GM18507 (cell line): ENCODE measurements at regions not wholly inside any gene's neighbourhood (a gene's known extent, or its start where the extent isn't known, plus 50 kb on each side); places are given as distances from the start of the nearest gene placed in this dataset.
"Not testable (repeated sequence)": the region's sequence is repeated elsewhere in the genome, so short reads cannot be mapped to it uniquely, and the experiment has no call there.

Source experiments
- DNase-seq: peaks from one replicate; pipeline ENCODE4 v3.0.0; 2011; ENCODE audit warnings: low read depth; ENCODE audit not compliant: insufficient read length; ENCODE audit errors: extremely low spot score
- FAIRE-seq: peaks from 2 replicates; lab custom pipeline; 2011; peaks lifted over from hg19 to GRCh38; lab: Jason Lieb, UNC

DNA sequence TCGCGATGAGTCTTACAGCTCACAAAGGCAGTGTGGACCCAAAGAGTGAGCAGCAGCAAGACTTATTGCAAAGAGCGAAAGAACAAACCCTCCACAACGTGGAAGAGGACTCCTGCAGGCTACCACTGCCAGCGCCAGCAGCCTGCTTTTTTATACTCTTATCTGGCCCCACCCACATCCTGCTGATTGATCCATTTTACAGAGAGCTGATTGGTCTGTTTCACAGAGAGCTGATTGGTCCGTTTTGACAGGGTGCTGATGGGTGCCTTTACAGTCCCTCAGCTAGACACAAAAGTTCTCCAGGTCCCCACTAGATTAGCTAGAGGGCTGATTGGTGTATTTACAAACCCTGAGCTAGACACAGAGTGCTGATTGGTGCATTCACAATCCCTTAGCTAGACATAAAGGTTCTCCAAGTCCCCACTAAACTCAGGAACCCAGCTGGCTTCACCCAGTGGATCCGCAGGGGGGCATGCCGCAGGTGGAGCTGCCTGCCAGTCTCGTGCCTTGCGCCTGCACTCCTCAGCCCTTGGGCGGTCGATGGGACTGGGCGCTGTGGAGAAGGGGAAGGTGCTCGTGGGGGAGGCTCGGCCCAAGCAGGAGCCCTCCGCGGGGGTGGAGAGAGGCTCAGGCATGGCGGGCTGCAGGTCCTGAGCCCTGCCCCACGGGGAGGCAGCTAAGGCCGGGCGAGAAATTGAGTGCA is 75.7 kb downstream of the QDPR start:
- not testable (repeated sequence) for DNase-seq, FAIRE-seq

DNA sequence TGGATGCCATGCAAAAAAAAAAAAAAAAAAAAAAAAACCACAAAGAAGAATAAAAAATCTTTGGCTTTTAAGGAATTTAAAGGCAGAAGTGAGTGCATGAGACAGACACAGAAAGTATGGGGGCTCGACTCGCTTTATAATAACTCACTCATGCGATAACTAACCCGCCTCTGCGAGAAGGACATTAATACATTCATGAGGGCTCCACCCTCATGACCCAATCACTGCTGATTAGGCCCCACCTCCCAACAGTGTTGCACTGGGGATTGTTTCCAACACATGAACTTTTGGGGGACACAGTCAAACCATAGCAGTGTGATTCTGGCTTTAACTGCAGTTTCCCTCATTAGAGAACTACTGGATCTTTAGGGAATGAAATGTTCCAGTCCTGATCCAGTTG is 78.1 kb downstream of the QDPR start:
- FAIRE-seq: no peak
- DNase-seq: no peak

DNA sequence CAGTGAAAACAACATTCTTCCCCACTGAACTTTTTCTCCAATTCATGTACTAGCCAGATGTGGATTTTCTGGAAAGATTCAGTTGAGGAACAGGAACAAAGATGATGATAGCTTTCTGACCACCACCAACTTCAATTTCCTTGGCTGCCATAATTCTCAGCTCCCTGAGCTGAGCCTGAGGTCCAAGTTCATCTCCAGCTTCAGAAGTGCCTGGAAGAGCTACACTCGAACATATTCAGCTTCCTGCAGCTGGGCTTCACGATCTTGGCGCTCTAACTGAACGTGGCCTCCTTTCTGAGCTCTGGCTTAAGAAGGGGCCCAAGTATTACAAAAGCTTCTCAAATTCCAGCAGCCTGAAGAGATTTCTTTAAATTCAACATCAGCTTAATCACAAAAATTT is 83.9 kb downstream of the QDPR start:
- no peak for FAIRE-seq
- DNase-seq: no peak

DNA sequence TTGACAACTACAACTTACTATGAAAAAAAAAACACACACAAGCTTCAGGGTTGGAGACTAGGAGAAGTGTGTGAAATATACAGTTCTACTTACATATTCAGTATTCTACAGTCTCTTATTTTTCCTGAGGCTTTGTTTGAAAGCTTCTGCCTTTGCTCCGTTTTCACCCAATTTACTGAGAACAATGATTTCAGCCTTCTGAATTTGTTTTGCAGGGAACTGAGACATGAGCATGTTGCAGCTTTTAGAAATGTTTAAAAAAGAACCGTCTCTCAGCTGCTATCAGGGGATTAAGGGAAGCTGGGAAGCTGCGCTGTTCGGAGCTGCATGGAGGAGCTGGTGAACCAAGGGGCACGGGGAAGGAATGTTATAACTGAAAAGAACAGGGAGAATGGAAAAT is 85.7 kb downstream of the QDPR start:
- no peak for FAIRE-seq
- no peak for DNase-seq

DNA sequence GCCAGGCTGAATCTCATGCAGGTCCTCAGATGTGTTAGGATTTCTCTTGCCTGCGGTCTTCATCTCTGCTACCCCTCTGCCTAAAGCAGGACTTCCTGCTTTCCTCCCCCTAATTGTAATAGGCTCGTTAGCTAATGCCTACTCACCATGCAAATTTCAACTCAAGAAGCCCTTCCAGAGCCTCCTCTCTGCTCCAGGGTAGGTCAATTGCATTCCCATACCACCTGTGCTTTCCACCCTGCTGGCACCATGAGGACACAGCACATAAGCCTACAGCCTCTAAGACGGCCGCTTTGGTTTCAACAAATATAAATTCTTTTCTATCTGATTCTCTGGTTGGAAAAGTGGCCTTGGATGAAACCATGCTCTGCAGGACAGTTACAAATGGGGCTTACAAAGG is 93.9 kb downstream of the QDPR start:
- FAIRE-seq (no peak), DNase-seq (no peak)

DNA sequence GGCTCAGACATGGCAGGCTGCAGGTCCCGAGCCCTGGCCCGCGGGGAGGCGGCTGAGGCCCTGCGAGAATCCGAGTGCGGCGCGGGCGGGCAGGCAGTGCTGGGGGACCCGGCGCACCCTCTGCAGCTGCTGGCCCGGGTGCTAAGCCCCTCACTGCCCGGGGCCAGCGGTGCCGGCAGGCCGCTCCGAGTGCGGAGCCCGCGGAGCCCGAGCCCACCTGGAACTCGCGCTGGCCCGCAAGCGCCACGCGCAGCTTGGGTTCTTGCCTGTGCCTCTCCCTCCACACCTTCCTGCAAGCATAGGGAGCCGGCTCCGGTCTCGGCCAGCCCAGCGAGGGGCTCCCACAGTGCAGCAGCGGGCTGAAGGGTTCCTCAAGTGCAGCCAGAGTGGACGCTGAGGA is 97.5 kb downstream of the QDPR start:
- no peak for FAIRE-seq
- no peak for DNase-seq

DNA sequence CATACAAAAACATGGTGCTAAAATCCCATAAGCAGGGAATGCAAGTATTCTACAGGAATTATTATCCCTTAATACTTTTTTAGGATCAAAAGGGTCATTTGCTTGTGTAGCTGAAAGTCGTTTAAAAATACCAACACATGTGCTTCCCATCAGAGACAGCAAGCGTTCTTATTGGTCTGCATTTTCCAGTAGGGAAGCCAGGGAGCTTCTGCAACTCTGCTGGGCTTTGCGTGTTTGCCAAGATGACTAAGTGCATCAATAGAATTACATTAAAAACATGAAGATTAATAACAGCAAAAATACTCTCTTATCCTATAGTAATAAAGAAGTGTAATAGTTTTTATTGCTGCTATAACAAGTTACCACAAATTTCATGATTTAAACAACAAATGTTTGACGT is 111.2 kb downstream of the QDPR start:
- FAIRE-seq: no peak
- DNase-seq: no peak

DNA sequence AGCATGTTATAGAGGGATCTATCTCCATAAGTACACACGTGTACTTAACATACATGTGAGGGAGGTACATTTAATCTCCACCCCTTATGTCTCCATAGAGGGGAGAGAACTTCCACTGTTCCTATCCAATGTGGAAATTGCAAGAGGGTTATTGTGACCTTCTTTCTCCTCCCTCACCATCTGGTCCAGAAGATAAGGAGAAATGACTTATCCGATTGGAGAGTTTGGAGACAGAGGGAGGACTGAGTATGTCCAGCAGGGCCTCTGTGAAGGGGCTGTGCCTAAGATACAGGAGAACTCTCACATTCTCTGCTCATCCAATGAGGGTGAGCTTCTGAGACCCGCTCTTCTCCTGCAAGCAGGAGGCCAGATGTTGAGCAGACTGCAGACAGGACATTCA is 113.1 kb downstream of the QDPR start:
- FAIRE-seq (no peak), DNase-seq (no peak)

DNA sequence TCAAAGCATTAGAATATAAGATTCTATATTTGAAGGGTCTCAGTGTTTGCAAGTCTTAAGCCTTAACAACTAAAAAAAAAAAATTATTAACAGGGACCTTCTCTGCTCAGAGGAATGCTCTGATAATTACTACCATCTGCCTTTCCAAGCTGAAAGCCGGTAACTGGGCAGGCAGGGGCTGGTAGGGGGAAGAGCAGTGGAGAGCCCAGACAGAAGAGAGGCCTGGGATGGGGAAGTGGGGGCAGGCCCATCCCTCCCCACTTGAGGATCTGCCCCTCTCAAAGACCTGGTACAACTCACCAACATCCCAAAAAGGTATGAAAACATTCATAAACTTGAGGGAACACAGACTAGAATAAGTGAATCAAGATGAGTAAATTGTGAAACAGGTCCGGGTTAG is 113.9 kb downstream of the QDPR start:
- DNase-seq (no peak), FAIRE-seq (no peak)

DNA sequence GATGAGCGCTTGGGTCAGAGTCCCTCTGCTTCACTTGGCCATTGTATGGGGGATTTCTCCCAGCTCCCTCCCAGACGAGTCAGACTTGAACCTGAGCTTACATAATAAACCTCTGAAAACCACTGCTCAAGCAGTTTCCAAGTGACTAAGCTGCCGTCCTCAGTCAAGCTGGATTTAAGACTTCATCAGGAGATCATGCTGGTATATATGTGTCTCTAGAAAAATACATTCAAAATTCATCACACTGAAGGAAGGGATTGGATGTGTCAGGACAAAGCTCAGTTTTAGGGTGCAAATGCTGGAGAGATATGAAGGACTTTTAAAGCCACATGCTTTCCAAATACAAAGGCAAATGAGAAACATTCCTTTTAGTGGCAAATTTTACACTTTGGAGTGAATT is 114.3 kb downstream of the QDPR start:
- FAIRE-seq: no peak
- DNase-seq: no peak

DNA sequence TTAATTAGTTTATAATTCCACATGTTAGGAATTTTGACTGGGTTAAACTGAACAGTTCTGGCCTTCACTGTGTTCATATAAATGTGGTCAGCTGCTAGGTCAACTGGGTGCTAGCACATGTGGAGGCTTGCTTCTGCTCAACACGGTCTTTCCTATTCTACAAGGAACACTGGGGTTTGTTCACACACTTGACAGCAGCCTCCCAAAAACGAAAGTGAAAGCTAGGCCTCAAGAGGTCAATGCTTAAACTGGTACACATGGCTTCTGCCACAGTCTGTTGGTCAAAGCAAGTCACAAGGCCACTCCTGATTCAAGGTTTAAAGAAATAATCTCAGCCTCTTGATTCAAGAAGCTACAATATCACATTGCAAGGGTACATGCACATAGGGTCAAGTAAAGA is 126.5 kb downstream of the QDPR start:
- DNase-seq: no peak
- peak; percentile 76 for FAIRE-seq

DNA sequence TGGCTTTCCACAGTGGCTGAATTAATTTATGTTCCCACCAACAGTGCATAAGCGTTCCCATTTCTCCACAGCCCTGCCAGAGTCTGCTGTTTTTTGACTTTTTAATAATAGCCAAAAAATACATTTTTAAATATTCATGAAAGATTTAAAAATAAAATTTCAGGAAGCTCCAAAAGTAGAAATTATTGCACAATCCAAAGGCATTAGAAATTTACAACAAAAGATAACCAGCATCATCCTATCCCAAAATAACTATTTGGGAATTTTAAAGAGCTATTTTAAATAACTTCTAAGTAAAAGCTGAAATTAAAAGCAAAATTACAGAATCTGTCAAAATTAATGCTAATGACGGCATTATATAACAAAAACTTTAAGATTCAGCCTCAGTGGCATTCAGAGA is 131.5 kb downstream of the QDPR start:
- no peak for DNase-seq
- FAIRE-seq: no peak

DNA sequence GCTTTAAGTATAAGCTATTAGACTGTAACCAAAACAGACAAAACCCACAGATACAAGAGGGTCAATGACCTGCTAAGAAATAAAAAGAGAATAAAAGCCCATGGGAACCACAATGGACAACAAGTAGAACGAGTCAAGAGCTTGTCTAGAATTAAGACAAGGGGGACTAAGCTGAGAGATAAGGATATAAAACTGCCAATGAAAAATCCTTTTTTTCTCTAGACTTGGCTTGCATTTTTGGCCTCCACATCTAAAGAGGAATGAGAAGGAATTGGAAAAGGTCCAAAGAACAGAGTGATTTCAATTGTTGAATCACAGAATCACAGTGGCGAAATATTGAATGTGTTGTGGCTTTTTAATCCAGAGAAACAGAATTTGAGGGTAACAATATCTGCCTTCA is 135.7 kb downstream of the QDPR start:
- DNase-seq: no peak
- no peak for FAIRE-seq

DNA sequence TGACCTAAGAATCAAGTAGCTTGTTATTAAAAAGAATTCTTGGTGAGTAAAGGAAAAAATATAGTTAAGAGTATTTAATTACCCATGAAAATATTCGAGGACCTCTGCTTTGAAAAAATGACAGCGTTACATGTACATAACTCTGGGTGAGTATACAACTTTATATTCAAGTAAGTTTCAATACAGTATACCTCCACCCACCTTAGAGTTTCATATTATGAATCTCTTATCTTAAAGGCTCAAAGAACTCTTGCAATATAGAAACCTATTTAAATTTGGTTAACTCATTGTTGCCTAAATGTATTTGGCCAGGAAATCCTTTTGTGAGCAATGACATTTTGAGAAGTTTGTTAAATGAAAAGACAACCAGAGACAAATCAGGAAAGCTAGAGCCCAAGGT is 138.2 kb downstream of the QDPR start:
- FAIRE-seq: no peak

DNA sequence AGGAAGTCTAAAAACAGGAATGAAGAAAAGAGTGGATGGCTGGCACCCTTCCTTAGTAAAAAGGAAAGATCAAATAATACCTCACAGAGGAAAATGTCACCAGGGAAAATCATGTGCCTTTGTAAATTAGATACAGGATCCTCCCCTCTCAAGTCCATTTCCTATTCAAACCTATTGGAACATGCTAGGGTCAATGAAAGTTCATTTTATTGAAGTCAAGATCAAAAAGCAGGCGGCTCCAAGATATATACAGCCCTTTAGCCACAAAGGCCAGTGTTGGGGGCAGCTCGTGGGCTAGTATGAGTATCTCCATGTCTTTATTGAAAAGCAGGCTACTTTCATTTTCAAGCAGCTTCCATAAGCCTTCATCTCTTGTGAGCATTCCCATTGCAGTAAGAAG is 141.1 kb downstream of the QDPR start:
- no peak for FAIRE-seq
- DNase-seq: no peak

More for the DNA sequence above, 138.2 kb downstream of the QDPR start:
- no peak for DNase-seq

DNA sequence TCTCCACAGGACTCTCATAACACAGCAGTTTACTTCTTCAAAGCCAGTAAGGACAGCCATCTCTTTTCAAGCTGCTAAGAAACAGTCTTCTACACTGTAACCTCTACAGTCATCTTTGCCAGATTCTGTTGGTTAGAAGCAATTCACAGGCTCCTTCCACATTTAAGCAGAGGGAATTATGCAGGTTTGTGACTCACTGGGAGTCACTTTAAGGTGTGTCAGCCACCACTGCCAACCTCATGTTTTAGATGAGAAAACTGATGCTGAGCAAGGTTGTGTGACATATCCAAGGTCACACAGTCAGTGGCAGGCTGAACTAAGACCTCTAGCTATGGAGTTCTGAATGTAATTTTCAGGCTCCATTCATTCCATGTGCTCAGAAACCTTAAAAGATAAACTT is 143.5 kb downstream of the QDPR start:
- FAIRE-seq (no peak), DNase-seq (no peak)

DNA sequence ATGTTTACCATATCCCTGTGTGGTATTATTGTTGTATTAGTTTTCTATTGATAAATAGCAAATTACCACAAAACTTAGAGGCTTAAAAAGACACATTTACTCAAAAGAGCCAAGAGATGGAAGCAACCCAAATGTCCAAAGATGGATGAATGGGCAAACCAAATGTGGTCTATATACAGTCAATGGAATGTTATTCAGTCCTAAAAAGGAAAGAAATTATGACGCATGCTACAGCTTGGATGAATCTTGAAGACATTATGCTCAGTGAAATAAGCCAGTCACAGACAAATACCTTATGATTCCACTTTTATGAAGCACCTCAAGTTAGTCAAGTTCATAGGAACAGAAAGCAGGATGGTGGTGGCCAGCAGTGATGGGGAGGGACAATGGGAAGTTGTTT is 144.7 kb downstream of the QDPR start:
- DNase-seq (no peak), FAIRE-seq (no peak)

DNA sequence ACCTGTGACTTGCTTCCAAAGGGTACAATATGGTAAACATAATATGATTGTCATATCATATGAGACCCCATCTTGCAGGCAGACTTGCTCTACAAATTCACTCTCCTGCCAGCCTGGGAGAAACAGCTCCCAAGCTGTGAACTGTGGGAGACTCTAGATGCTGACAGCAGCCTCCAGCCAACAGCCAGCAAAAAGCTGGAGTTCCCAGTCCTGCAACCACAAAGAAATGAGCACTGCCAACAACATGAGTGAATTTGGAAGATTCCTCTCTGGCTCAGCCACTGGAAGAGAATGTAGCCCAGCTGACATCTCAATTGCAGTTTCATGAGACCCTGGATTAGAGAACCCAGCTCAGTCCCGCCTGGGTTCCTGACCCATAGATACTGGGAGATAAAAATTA is 145.4 kb downstream of the QDPR start:
- FAIRE-seq (no peak), DNase-seq (no peak)

DNA sequence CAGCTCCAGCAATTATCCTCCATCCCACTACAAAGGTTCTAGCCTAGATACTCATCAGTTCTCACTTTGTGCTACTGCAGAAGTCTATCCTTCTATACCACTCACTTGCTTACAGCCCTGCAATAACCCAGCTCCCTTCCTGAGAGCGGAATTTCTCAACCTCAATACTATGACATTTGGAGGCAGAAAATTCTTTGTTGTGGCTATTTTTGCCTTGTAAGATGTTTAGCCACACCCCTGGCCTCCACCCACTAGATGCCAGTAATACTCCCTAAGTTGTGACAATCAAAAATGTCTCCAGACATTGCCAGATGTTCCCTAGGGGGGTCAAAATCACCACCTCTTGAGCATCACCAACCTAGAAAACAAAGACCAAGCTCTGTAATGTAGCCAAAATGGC is 149.5 kb downstream of the QDPR start:
- DNase-seq (no peak), FAIRE-seq (no peak)

DNA sequence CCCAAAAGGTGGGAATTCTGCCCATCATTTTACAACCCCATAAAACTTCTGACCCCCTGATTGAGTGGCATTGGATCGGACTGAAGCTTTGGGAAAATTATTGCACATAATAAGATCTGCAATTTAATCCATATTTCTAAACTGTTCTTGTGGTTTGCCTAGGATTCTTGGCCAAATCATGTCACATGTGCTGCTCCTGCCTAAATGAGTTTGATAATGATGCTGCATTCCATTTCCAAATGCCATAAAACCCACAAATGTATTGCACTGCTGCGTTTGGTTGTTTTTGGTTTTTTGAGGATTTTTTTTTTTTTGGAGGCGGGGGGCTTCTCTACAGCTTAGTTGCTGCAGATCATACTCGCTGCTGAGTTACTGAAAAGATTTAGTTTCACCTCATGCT is 153.6 kb downstream of the QDPR start:
- FAIRE-seq (no peak), DNase-seq (no peak)

DNA sequence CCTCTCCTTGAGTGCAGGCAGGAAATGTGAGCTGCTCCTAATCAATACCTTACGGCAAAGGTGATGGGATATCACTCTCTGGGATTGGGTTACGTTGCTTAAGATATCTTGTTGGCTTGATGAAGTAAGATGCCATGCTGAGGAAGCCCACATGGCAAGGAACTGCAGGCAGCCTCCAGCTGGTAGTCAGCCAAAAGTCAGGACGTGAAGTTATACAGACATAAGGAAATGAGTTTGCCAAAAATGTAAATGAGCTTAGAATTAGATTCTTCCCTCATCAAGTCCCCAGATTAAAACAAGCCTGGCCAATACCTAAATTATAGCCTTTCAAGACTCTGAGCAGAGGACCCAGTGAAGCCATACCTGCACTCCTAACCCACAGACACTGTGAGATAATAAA is 155.0 kb downstream of the QDPR start:
- no peak for DNase-seq
- no peak for FAIRE-seq

DNA sequence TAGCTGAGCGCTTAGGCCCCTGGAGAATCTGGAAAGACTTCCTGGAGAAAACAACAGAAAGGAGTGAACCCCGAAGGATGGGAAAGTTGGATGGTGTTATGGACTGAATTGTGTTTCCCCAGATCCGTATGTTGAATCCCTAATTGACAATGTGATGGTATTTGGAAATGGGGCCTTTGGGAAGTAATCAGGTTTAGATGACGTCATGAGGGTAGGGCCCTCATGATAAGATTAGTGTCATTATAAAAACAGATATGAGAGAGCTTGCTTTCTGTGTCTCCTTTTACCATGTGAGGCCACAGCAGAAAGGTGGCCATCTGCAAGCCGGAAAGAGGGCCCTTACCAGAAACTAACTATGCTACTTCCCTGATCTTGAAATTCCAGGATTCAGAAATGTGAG is 159.5 kb downstream of the QDPR start:
- FAIRE-seq (no peak), DNase-seq (no peak)
